ENCODE measurements at regions not wholly inside any gene's neighbourhood (a gene's known extent, or its start where the extent isn't known, plus 50 kb on each side); places are given as distances from the start of the nearest gene placed in this dataset.

GRCh38 chr2:175366815-175367214 lies 185.3 kb upstream of the ATP5MC3 start:
- H4K5ac ChIP-seq (ENCODE audit: insufficient read length, low read depth, low read length), result no peak overlapping the region
- FAIRE-seq (peak; percentile 83), DNase-seq (ENCODE audit: low read depth in 1 of 2, low spot score in 2 of 2) (peak; percentile 10 to 53)
- no peak overlapping the region for H4K8ac ChIP-seq (ENCODE audit: extremely low read depth, insufficient read depth, low read length)
- H3K36me3 ChIP-seq (ENCODE audit: control insufficient read depth in 2 of 4, insufficient read depth in 4 of 4, low read length in 3 of 4), result no peaks in the 10 kb centered on the region
- POLR2A ChIA-PET (ENCODE audit: partially characterized antibody), result no interaction called here
- no peak overlapping the region for H3K18ac ChIP-seq (ENCODE audit: extremely low read depth, low read length)
- H3K79me2 ChIP-seq (ENCODE audit: control insufficient read depth in 1 of 2, insufficient read depth in 2 of 2, low read length in 2 of 2), result no peaks in the 10 kb centered on the region
- CTCF ChIA-PET (ENCODE audit: partially characterized antibody), result interaction anchor here (0.6 to 2.7 kb wide), 34 partner anchors 8 to 1693 kb away, joined by 3 to 16 read pairs (median 4); no protein-coding TSS in a partner anchor
- H2BK5ac ChIP-seq (ENCODE audit: low read depth, low read length), result no peak overlapping the region
- no peak overlapping the region for H3K56ac ChIP-seq (replicated peaks; ENCODE audit: insufficient read length, low read depth, low read length)
- 19% methylated on average over 7 of the region's 7 CpGs; no CpG with 5 or more reads in 1 of the 2 experiments for WGBS, 2 experiments (ENCODE audit: extremely low coverage in 1 of 2, insufficient coverage in 1 of 2, insufficient read length in 1 of 2, insufficient replicate concordance in 2 of 2, low coverage in 1 of 2, low lambda C conversion rate in 2 of 2, missing lambda C conversion rate in 1 of 2)
- no peak overlapping the region for H2BK120ac ChIP-seq (replicated peaks; ENCODE audit: low read depth, low read length)
- H3K4me3 ChIP-seq (ENCODE audit: extremely low read depth in 1 of 4, insufficient read depth in 2 of 4, low read depth in 3 of 4, low read length in 4 of 4), result no peak overlapping the region
- no peaks in the 10 kb centered on the region for H3K27me3 ChIP-seq (replicated peaks in 1 of 4; ENCODE audit: control insufficient read depth in 3 of 4, extremely low read depth in 1 of 4, insufficient read depth in 3 of 4, low read length in 3 of 4)
- H2BK20ac ChIP-seq (ENCODE audit: low read length), result no peak overlapping the region
- H3K79me1 ChIP-seq (ENCODE audit: low read depth, low read length), result no peaks in the 10 kb centered on the region
- no peak overlapping the region for H3K9ac ChIP-seq (replicated peaks in 1 of 4; ENCODE audit: extremely low read depth in 1 of 4, low read depth in 3 of 4, low read length in 3 of 4)
- no peak overlapping the region for H4K91ac ChIP-seq (replicated peaks; ENCODE audit: insufficient read length, low read length)
- H3K27ac ChIP-seq (ENCODE audit: low read depth, low read length), result no peak overlapping the region
- H3K9me3 ChIP-seq (ENCODE audit: insufficient read depth in 2 of 2, low read depth in 1 of 2, low read length in 1 of 2), result no peaks in the 10 kb centered on the region
- H2BK15ac ChIP-seq (ENCODE audit: low read length), result no peak overlapping the region
- H3K23ac ChIP-seq (ENCODE audit: insufficient read length), result no peak overlapping the region
- no peaks in the 10 kb centered on the region for H3K23me2 ChIP-seq (ENCODE audit: low read depth, low read length)
- H3K4me2 ChIP-seq (ENCODE audit: insufficient read depth in 1 of 2, low read depth in 2 of 2, low read length in 2 of 2), result no peak overlapping the region
- no peak overlapping the region for H3K4ac ChIP-seq (replicated peaks; ENCODE audit: insufficient read length, low read depth, low read length)
- H2BK12ac ChIP-seq (ENCODE audit: low read depth, low read length), result no peak overlapping the region
- no peak for TF ChIP-seq ZNF274 (IDR thresholded peaks at IDR 0.05; ENCODE audit: borderline replicate concordance, extremely low read depth, low read length)
- TF ChIP-seq CTCF (IDR thresholded peaks at IDR 0.05; ENCODE audit: control extremely low read depth in 1 of 3, insufficient read depth in 1 of 3, low read depth in 1 of 3, low read length in 3 of 3), result peak; percentile 51 to 89 (median 85)
- TF ChIP-seq RAD21 (IDR thresholded peaks at IDR 0.05 in 1 of 2, conservative IDR thresholded peaks at IDR 0.05 in 1 of 2; ENCODE audit: low read depth in 2 of 2, low read length in 2 of 2), result peak; percentile 92 to 93
- H3K4me1 ChIP-seq (replicated peaks in 1 of 4; ENCODE audit: control insufficient read depth in 3 of 4, insufficient read depth in 4 of 4, low read length in 3 of 4), result no peaks in the 10 kb centered on the region; a peak in 1 of 7 replicates
- no peaks in the 10 kb centered on the region for H4K20me1 ChIP-seq (replicated peaks in 1 of 2; ENCODE audit: control insufficient read depth in 1 of 2, insufficient read depth in 2 of 2, low read length in 2 of 2)
- H3K14ac ChIP-seq (ENCODE audit: insufficient read length), result no peak overlapping the region
- H2AFZ ChIP-seq (ENCODE audit: low read length), result no peak overlapping the region
- no peak overlapping the region for H2AK5ac ChIP-seq (ENCODE audit: low read depth, low read length)

Data from H1 (cell line).